WTC11 (cell line): ENCODE measurements at regions not wholly inside any gene's neighbourhood (a gene's known extent, or its start where the extent isn't known, plus 50 kb on each side); places are given as distances from the start of the nearest gene placed in this dataset.

Experiments
- RELA ChIP-seq: sonication (generic); formaldehyde crosslinking; IDR thresholded peaks from 2 replicates; pipeline ENCODE4 v1.8.1; 2022; ENCODE audit warnings: missing genetic modification reagents, mild to moderate bottlenecking, borderline replicate concordance
- TF ChIP-seq, protein P1 (sequence below): sonication (generic); formaldehyde crosslinking; conservative IDR thresholded peaks from 2 replicates; pipeline ENCODE4 v1.8.1; 2023; ENCODE audit warnings: mild to moderate bottlenecking, low read depth, missing genetic modification reagents, moderate library complexity

- TF ChIP-seq, protein P1, sequence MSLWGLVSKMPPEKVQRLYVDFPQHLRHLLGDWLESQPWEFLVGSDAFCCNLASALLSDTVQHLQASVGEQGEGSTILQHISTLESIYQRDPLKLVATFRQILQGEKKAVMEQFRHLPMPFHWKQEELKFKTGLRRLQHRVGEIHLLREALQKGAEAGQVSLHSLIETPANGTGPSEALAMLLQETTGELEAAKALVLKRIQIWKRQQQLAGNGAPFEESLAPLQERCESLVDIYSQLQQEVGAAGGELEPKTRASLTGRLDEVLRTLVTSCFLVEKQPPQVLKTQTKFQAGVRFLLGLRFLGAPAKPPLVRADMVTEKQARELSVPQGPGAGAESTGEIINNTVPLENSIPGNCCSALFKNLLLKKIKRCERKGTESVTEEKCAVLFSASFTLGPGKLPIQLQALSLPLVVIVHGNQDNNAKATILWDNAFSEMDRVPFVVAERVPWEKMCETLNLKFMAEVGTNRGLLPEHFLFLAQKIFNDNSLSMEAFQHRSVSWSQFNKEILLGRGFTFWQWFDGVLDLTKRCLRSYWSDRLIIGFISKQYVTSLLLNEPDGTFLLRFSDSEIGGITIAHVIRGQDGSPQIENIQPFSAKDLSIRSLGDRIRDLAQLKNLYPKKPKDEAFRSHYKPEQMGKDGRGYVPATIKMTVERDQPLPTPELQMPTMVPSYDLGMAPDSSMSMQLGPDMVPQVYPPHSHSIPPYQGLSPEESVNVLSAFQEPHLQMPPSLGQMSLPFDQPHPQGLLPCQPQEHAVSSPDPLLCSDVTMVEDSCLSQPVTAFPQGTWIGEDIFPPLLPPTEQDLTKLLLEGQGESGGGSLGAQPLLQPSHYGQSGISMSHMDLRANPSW, result no peak
- no peak for TF ChIP-seq RELA (CRISPR knock-in tag)
Measured at GRCh38 chr9:80784647-80785046, 904.7 kb downstream of the TLE1 start.
